Spleen (tissue), 11 donors: ENCODE measurements at regions not wholly inside any gene's neighbourhood (a gene's known extent, or its start where the extent isn't known, plus 50 kb on each side); places are given as distances from the start of the nearest gene placed in this dataset.

ENCODE experiments used
- DNase-seq: peaks from one replicate; pipeline ENCODE4 v3.0.0-alpha.2; 2020
- H3K27ac ChIP-seq, 8 donors: fragments of 200-600 bp; sonication (generic) in 7 of 8; 1 replicate in 4 of 8; 2 replicates in 4 of 8; pipeline versions ENCODE4 v1.5.0 to v1.8.0; 2016 to 2021; ENCODE audit warnings: inconsistent platforms in 4 of 8, mild to moderate bottlenecking in 4 of 8, moderate library complexity in 1 of 8
- H3K27me3 ChIP-seq, 7 donors: fragments of 200-600 bp; sonication (generic) in 6 of 7; replicated peaks in 1 of 7; 1 replicate in 4 of 7; 2 replicates in 3 of 7; pipeline versions ENCODE4 v1.5.0 to v1.8.0; 2016 to 2021; ENCODE audit warnings: inconsistent platforms in 3 of 7, mild to moderate bottlenecking in 1 of 7
- H3K36me3 ChIP-seq, 6 donors: fragments of 200-600 bp; sonication (generic) in 5 of 6; 1 replicate in 4 of 6; 2 replicates in 2 of 6; pipeline versions ENCODE4 v1.5.0 to v1.8.0; 2016 to 2021; ENCODE audit warnings: inconsistent platforms in 2 of 6
- H3K4me1 ChIP-seq, 6 donors: fragments of 200-600 bp; sonication (generic) in 5 of 6; 1 replicate in 3 of 6; 2 replicates in 3 of 6; pipeline versions ENCODE4 v1.5.0 to v1.8.0; 2016 to 2021; ENCODE audit warnings: inconsistent platforms in 3 of 6
- H3K4me3 ChIP-seq, 8 donors: fragments of 200-600 bp; sonication (generic) in 7 of 8; 1 replicate in 4 of 8; 2 replicates in 4 of 8; pipeline versions ENCODE4 v1.5.0 to v1.8.0; 2016 to 2021; ENCODE audit warnings: inconsistent platforms in 4 of 8, mild to moderate bottlenecking in 4 of 8, moderate library complexity in 2 of 8
- H3K9me3 ChIP-seq, 8 donors: fragments of 200-600 bp; sonication (generic) in 7 of 8; 1 replicate in 4 of 8; 2 replicates in 4 of 8; pipeline versions ENCODE4 v1.5.0 to v1.8.0; 2016 to 2021; ENCODE audit warnings: inconsistent platforms in 4 of 8
- CTCF ChIP-seq, 11 experiments: fragments of 200-600 bp in 7 of 11; fragments of 450-650 bp in 4 of 11; sonication (generic) in 4 of 11; IDR thresholded peaks in 8 of 11; conservative IDR thresholded peaks in 3 of 11; 1 replicate in 7 of 11; 2 replicates in 4 of 11; pipeline versions ENCODE4 v1.4.0 to v1.8.0; 2016 to 2021; ENCODE audit warnings: antibody characterized with exemption in 11 of 11, inconsistent platforms in 4 of 11, mild to moderate bottlenecking in 1 of 11
- POLR2A ChIP-seq, 3 donors: fragments of 450-650 bp; IDR thresholded peaks; one replicate each; pipeline ENCODE4 v1.5.1; 2017; ENCODE audit warnings: antibody characterized with exemption in 3 of 3, mild to moderate bottlenecking in 1 of 3
- POLR2AphosphoS5 ChIP-seq, 3 donors: sonication (generic); formaldehyde crosslinking; IDR thresholded peaks; one replicate each; pipeline ENCODE4 v1.5.1; 2017; ENCODE audit warnings: antibody characterized with exemption in 3 of 3
- WGBS, 5 donors: extraction: QIAGEN DNeasy Blood & Tissue Kit in 3 of 5; methylation state at CpG; one replicate each; pipeline versions ENCODE4 v1.1.5 to v1.1.7; 2013 to 2018; 5-methylcytosine and 5-hydroxymethylcytosine counted together
- intact Hi-C: fragments of 100-400 bp; cut with DNase I; formaldehyde crosslinking; loops from one replicate; pipeline ENCODE4 v1.15.0; 2023; ENCODE audit warnings: low total_unique reads
- donor health status: healthy with polysubstance abuse.
- donor health status: DM: no; HTN: no; CAD: no; lungs with moderate emphysema.
- donor health status: DM: no; HTN: no; CAD: no.
- donor health status: Bipolar disorder and iron deficiency.
- donor health status: healthy.
- donor health status: DM: no; HTN: no; CAD: no.
- donor health status: DM: yes; HTN: yes; CAD: no.

GRCh38 chr20:43393052-43393451 is 64.6 kb upstream of the SRSF6 start:
- Histone ChIP-seq H3K4me3 (no peak overlapping the region), H3K36me3 (no peaks in the 10 kb centered on the region), H3K27me3 (peaks cover 0 to 57% (median 12%) of the 10 kb centered on the region in 7 donors), H3K4me1 (no peaks in the 10 kb centered on the region), H3K27ac (no peak overlapping the region), H3K9me3 (peaks cover 0 to 13% (median 3%) of the 10 kb centered on the region in 8 donors)
- no peak for DNase-seq
- WGBS, 5 donors: 63 to 79% (median 75%) methylated on average over 3 of the region's 3 CpGs
- no peak for TF ChIP-seq POLR2AphosphoS5 (IDR thresholded peaks at IDR 0.05)
- TF ChIP-seq POLR2A (IDR thresholded peaks at IDR 0.05): no peak
- no peak for TF ChIP-seq CTCF (IDR thresholded peaks at IDR 0.05 in 8 of 11, conservative IDR thresholded peaks at IDR 0.05 in 3 of 11)
- intact Hi-C loops: no loop called here

- H3K4me1 ChIP-seq: no peaks in the 10 kb centered on the region
- H3K27ac ChIP-seq: no peak overlapping the region
- H3K9me3 ChIP-seq: peaks cover 0 to 13% (median 3%) of the 10 kb centered on the region in 8 donors
- DNase-seq: no peak
- H3K27me3 ChIP-seq: peaks cover 0 to 57% (median 12%) of the 10 kb centered on the region in 7 donors
- H3K4me3 ChIP-seq: no peak overlapping the region
- TF ChIP-seq CTCF (IDR thresholded peaks at IDR 0.05 in 8 of 11, conservative IDR thresholded peaks at IDR 0.05 in 3 of 11): no peak
- no peak for TF ChIP-seq POLR2AphosphoS5 (IDR thresholded peaks at IDR 0.05)
- TF ChIP-seq POLR2A (IDR thresholded peaks at IDR 0.05): no peak
- no peaks in the 10 kb centered on the region for H3K36me3 ChIP-seq
- 70 to 80% (median 73%) methylated on average over 5 of the region's 5 CpGs for WGBS, 5 donors
- intact Hi-C loops: no loop called here
Measured at GRCh38 chr20:43392561-43392960, 65.1 kb upstream of the SRSF6 start.

- DNase-seq: no peak
- intact Hi-C loops: no loop called here
- no peaks in the 10 kb centered on the region for H3K4me1 ChIP-seq
- no peaks in the 10 kb centered on the region for H3K36me3 ChIP-seq
- H3K27ac ChIP-seq: no peak overlapping the region
- H3K9me3 ChIP-seq: peaks cover 0 to 24% (median 5%) of the 10 kb centered on the region in 8 donors
- TF ChIP-seq POLR2AphosphoS5 (IDR thresholded peaks at IDR 0.05) (no peak), CTCF (IDR thresholded peaks at IDR 0.05 in 8 of 11, conservative IDR thresholded peaks at IDR 0.05 in 3 of 11) (no peak), POLR2A (IDR thresholded peaks at IDR 0.05) (no peak)
- no peak overlapping the region for H3K4me3 ChIP-seq
- peaks cover 0 to 67% (median 12%) of the 10 kb centered on the region in 7 donors for H3K27me3 ChIP-seq
- WGBS, 5 donors: 32 to 71% (median 34%) methylated on average over 7 to 26 of the region's 26 CpGs
Measured at GRCh38 chr20:43389839-43390626, 67.7 kb upstream of the SRSF6 start.

GRCh38 chr20:43389211-43389610 is 68.5 kb upstream of the SRSF6 start:
- H3K36me3 ChIP-seq: no peaks in the 10 kb centered on the region
- no peak overlapping the region for H3K27ac ChIP-seq
- peaks cover 0 to 22% (median 5%) of the 10 kb centered on the region in 8 donors for H3K9me3 ChIP-seq
- H3K4me1 ChIP-seq: no peaks in the 10 kb centered on the region
- H3K27me3 ChIP-seq: peaks cover 0 to 70% (median 12%) of the 10 kb centered on the region in 7 donors
- no peak for DNase-seq
- no peak overlapping the region for H3K4me3 ChIP-seq
- no peak for TF ChIP-seq POLR2AphosphoS5 (IDR thresholded peaks at IDR 0.05)
- TF ChIP-seq CTCF (IDR thresholded peaks at IDR 0.05 in 8 of 11, conservative IDR thresholded peaks at IDR 0.05 in 3 of 11): no peak
- TF ChIP-seq POLR2A (IDR thresholded peaks at IDR 0.05): no peak
- intact Hi-C loops: no loop called here
- WGBS, 5 donors: 54 to 64% (median 58%) methylated on average over 6 of the region's 6 CpGs
